SW480 (cell line): ENCODE measurements at regions not wholly inside any gene's neighbourhood (a gene's known extent, or its start where the extent isn't known, plus 50 kb on each side); places are given as distances from the start of the nearest gene placed in this dataset.
"Not testable (repeated sequence)": the region's sequence is repeated elsewhere in the genome, so short reads cannot be mapped to it uniquely, and the experiment has no call there.

Experiments
- DNase-seq: peaks from one replicate; pipeline ENCODE4 v3.0.0-alpha.2; 2016; ENCODE audit warnings: low spot score

DNA sequence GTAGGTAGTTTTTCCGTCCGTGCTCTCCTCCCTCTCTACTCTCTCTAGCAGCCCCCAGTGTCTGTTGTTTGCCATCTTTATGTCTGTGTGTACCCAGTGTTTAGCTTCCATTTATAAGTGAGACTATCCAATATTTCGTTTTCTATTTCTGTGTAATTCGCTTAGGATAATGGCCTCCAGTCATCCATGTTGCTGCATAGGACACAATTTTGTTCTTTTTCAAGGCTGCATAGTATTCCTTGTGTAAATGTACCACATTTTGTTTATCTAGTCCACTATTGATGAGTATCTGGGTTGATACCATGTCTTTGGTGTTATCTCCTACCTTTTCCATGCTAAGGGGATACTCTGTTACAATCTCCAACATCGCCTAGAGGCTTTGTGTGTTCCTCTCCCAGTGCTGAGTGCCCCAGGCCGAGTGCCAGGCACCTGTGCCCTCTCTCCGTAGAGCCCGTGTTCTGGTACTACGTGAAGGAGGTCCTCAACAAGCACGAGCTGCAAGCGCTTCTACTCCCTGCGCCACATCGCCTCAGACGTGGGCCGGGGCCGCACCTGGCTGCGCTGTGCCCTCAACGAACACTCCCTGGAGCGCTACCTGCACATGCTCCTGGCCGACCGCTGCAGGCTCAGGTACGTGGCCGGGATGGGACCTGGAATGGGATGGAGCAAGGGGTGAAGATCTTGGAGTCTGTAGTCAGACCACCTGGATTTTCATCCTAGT lies 51.0 kb downstream of the NPIPB11 start:
- DNase-seq = not testable (repeated sequence)

DNA sequence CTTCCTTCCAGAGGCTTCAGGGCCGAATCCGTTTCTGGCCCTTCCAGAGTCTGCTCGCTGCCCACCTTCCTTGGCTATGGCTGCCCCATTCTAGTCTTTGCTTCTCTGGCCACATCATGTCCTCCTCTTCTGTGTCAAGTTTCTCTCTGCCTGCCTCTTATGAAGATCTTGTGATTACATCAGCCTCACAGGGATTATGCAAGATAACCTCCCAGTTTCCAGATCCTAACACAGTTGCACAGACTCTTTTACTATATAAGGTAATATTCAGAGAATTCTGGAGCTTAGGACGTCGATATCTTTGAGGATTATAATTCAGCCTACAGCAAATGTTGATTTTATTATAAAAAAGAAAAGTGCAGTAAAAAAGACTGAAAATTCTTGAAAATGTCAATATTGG lies 52.1 kb downstream of the NPIPB11 start:
- DNase-seq = not testable (repeated sequence)

- not testable (repeated sequence) for DNase-seq
These were observed 53.9 kb downstream of the NPIPB11 start for GRCh38 chr16:29352617-29352999.

DNA sequence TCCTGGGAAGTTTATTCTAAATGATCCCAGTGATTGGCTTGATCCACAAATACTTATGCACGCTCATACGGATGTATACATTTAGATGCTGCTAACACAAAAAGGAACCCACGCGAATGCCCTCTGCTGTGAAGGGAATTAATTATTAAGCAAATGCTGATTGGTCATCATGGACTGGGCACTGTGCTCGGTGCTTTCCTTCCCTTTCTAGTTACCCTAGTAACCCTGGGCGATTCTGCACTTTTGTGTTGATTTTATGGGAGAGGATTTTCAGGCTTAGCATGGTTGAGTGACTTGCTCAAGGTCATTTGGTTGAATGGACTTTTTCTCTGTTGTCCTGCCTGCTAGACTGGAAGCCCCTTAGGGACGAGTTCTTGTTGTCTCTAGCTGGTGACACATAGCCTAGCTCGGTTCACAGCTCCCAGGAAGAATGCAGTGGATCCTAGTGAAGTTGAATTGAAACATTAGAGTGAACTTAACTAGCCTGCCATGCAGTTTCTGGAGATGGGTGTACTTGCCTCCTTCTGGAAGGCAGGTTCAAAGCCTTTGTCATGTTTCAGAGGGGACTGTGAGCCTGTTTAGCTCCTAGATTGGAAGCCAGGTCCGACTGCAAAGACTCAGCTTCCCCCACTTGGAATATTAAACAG lies 54.4 kb downstream of the NPIPB11 start:
- DNase-seq = not testable (repeated sequence)

DNA sequence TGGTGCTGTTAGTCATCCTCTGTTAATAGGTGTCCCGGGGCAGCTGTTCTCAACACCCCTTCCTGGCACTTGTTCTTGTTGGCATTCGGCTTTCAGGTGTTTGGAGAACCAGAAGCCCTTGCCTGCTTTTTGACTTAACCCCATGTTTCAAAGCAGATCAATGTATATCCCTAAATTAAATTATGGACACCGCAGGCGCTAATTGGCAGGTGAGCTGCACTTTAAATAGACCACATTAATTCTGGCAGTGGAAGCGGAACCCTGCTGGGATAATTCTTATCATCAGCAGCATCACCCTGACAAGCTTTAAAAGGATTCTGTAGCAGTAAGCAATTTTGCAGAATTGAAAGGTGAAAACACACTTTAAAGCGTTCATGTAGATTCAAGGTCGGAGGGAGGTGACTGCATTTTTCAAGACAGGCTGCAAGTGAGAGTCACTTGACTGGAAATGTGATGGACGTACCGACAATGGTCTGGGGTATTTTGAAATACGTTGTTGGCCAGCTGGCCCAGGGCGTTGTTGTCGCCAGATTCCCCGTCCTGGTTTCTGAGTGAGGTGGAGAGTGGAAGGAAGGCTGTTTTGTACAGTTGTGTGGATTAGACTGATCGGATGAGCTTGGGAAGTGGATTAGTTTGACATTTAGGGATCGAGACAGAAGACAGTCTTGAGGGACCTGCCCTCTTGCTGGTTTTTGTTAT lies 55.1 kb downstream of the NPIPB11 start:
- DNase-seq = not testable (repeated sequence)

GRCh38 chr16:29349966-29350365 lies 56.5 kb downstream of the NPIPB11 start:
- DNase-seq = not testable (repeated sequence)

GRCh38 chr16:29348748-29349147 lies 57.8 kb downstream of the NPIPB11 start:
- not testable (repeated sequence) for DNase-seq

GRCh38 chr16:29348123-29348690 lies 58.3 kb downstream of the NPIPB11 start:
- not testable (repeated sequence) for DNase-seq

DNA sequence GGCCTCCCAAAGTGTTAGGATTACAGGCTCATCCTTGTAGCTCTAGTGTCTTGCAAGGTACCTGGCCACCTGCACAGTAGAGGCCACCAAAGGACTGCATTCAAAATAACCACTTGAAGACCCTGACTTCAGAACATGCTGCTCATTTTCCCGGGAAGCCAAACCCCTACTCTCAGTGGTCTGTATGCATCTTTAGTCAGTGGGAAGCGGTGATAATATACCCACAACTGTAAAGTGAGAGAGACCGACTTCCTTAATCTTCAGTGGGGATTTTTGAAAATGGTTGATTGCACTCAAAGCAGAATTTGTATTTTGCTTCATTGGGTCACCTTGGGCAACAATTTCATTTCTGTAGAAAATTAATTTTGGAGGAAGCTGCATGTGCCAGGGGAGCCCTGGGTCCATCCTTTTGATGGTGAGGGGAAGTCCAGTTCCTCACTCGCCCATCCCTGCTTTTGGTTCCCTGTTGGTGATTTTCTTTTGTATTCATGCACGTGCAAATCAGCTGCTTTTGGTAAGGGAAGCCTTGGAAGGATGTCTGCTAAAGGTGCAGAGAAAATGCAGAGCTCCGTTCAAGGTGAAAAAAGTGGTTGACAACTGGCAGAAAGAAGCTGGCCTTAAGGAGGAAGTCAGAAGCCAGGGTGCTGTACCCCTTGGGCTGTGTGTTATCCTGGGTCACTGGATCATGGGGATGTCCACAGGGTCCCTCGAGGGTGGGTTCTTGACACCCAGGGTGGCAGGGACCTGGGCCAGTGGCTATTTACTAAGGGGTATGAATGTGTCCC lies 59.5 kb downstream of the NPIPB11 start:
- not testable (repeated sequence) for DNase-seq

DNA sequence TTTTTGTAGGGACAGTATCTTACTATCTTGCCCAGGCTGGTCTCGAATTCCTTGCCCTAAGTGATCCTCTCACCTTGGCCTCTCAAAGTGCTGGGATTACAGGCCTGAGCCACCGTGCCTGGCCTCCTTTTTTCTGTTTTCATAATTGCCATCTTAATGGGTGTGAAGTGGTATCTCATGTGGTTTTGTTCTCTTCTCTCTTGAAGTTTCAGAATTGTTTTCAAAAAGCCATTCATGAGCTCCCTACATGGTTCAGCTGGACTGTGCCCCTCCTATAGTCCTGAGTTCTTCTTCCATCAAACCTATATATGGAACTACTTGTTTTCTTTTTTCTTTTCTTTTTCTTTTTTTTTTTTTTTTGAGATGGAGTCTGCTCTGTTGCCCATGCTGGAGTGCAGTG lies 60.3 kb downstream of the NPIPB11 start:
- not testable (repeated sequence) for DNase-seq

GRCh38 chr16:29342937-29343336 lies 63.6 kb downstream of the NPIPB11 start:
- DNase-seq = not testable (repeated sequence)

DNA sequence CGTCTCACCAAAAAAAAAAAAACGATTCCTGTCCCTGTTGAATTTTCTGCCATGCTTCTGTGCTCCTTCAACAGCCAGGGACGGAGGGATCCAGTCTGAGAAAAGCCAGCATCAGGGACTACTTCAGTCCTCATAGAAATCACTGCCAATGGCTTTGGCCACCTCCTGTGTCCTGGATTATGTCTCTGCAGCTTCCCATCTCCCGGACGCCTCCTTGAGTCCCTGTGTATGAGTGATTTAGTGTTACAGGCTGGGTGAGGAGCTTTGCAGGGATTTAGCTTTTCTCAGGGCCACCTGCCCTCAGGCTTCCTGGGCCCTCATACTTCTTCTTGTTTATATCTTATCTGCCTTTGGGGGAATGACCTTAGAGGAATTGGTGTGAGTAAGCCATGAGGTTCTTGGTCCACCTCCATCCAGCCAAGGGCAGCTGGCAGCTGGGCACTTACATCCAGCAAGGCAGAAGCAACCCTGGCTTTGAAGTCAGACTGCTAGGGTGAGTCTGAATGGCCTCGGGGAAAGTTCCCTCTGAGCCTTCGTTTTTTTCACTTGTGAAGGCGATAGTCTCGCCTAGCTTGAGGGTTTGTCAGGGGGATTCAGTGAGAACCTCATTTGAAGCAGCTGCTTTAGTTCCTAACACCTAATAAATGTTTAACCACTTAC lies 65.6 kb downstream of the NPIPB11 start:
- not testable (repeated sequence) for DNase-seq

GRCh38 chr16:29340235-29340634 lies 66.3 kb downstream of the NPIPB11 start:
- not testable (repeated sequence) for DNase-seq

GRCh38 chr16:29338821-29339700 lies 67.5 kb downstream of the NPIPB11 start:
- not testable (repeated sequence) for DNase-seq

GRCh38 chr16:29337385-29337901 lies 69.1 kb downstream of the NPIPB11 start:
- DNase-seq = not testable (repeated sequence)

DNA sequence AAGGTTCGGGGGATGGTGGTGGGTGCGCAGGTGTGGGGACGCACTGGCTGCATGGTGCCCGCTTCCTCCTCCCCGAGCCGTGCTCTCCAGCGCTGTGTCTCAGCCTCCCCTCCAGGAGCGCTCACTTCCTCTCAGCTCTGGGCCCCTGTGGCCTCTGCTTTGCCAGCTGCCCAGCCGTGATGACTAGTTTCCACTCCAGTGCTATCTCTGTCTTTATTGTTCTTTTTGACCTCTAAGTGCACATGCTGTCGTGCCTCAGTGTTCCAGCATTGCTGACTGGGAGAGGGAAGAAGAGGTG lies 71.0 kb downstream of the NPIPB11 start:
- not testable (repeated sequence) for DNase-seq

- DNase-seq = not testable (repeated sequence)
These were observed 71.5 kb downstream of the NPIPB11 start for GRCh38 chr16:29334776-29335548.

- not testable (repeated sequence) for DNase-seq
These were observed 72.9 kb downstream of the NPIPB11 start for GRCh38 chr16:29333492-29334097.

DNA sequence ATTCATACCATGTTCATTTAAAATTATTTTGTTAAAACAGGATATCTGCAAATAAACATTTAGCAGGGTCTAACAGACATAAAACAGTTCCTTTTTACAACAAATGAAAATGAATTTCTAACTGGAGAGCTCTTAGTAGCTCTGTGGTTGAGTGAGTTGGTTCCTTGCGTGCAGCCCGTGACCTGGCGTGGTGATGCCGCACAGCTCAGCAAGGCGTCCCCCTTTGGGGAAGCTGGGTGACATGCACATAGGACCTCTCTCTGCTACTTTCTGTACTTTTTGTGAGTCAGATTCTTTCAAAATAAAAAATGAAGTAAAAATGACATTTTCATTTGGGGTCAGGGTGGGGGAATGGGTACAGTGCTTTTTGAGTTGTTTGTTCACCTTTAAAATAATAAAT lies 75.9 kb downstream of the NPIPB11 start:
- DNase-seq = not testable (repeated sequence)
